GM12878 (cell line): ENCODE measurements at regions not wholly inside any gene's neighbourhood (a gene's known extent, or its start where the extent isn't known, plus 50 kb on each side); places are given as distances from the start of the nearest gene placed in this dataset.

Experiments
- EZH2 ChIP-seq: IDR thresholded peaks from 2 replicates; pipeline ENCODE4 v1.6.1; 2012; ENCODE audit warnings: low read depth, mild to moderate bottlenecking, control low read depth, inconsistent platforms, low read length, borderline replicate concordance; ENCODE audit not compliant: control insufficient read depth
- FOXM1 ChIP-seq: IDR thresholded peaks from 2 replicates; pipeline ENCODE4 v1.6.1; 2012; ENCODE audit warnings: low read depth, mild to moderate bottlenecking, inconsistent platforms, low read length, moderate library complexity
- HCFC1 ChIP-seq: fragments of 150-350 bp; IDR thresholded peaks from 2 replicates; pipeline ENCODE4 v1.6.1; 2014; ENCODE audit warnings: low read length
- NR2F1 ChIP-seq: fragments of 450-650 bp; conservative IDR thresholded peaks from 2 replicates; pipeline ENCODE4 v1.6.1; 2017; ENCODE audit warnings: mild to moderate bottlenecking
- SIN3A ChIP-seq: IDR thresholded peaks from 2 replicates; pipeline ENCODE4 v1.6.1; 2012; ENCODE audit warnings: low read depth, low read length, improper control_type of control experiment
- ZNF384 ChIP-seq: IDR thresholded peaks from 2 replicates; pipeline ENCODE4 v1.6.1; 2012; ENCODE audit warnings: low read depth, mild to moderate bottlenecking, low read length, improper control_type of control experiment, borderline replicate concordance
- TF ChIP-seq, protein P1 (sequence below), 3 experiments: IDR thresholded peaks in 2 of 3; conservative IDR thresholded peaks in 1 of 3; 2 replicates each; pipeline ENCODE4 v1.5.1; 2011; ENCODE audit warnings: low read depth in 3 of 3, low read length in 3 of 3, mild to moderate bottlenecking in 3 of 3, control low read depth in 2 of 3, moderate library complexity in 2 of 3, inconsistent platforms in 1 of 3, mixed read lengths in 1 of 3; ENCODE audit not compliant: control insufficient read depth in 2 of 3, insufficient read depth in 1 of 3; ENCODE audit errors: extremely low read depth in 1 of 3
- TF ChIP-seq, protein P2 (sequence below): IDR thresholded peaks from 2 replicates; pipeline ENCODE4 v1.6.1; 2011; ENCODE audit warnings: low read depth, mild to moderate bottlenecking, low read length, moderate library complexity, borderline replicate concordance; ENCODE audit errors: extremely low read depth

DNA sequence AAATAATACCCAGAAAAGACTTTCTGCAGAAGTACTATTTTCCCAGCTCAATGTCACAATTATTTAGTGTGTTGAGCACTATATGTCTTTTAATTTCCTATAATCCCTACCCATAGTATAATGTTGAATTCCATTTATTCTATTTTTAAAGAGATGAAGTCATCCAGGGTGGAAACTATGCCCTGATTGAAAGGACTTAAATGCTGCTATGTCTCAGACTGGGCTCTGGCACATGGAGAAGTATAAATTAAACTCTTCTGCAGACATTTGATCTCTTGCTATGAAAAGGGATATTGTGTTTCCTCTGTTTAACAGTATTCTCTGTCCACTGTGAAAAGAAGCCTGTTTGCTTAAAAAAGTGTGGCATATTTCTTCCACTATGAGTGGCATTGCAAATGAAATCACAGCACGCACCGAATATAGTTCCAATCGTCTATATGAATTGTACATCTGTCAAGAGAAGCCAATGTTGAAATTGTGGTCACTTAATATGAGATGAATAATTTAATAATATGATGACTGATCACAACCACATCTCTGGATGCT is 192.3 kb downstream of the BCAT1 start:
- TF ChIP-seq NR2F1 (no peak), SIN3A (no peak), FOXM1 (no peak), ZNF384 (no peak), EZH2 (no peak), HCFC1 (no peak)
- TF ChIP-seq, protein P1, sequence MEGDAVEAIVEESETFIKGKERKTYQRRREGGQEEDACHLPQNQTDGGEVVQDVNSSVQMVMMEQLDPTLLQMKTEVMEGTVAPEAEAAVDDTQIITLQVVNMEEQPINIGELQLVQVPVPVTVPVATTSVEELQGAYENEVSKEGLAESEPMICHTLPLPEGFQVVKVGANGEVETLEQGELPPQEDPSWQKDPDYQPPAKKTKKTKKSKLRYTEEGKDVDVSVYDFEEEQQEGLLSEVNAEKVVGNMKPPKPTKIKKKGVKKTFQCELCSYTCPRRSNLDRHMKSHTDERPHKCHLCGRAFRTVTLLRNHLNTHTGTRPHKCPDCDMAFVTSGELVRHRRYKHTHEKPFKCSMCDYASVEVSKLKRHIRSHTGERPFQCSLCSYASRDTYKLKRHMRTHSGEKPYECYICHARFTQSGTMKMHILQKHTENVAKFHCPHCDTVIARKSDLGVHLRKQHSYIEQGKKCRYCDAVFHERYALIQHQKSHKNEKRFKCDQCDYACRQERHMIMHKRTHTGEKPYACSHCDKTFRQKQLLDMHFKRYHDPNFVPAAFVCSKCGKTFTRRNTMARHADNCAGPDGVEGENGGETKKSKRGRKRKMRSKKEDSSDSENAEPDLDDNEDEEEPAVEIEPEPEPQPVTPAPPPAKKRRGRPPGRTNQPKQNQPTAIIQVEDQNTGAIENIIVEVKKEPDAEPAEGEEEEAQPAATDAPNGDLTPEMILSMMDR (IDR thresholded peaks at IDR 0.05 in 2 of 3, conservative IDR thresholded peaks at IDR 0.05 in 1 of 3; ENCODE audit: control insufficient read depth in 2 of 3, extremely low read depth in 1 of 3, insufficient read depth in 1 of 3, low read depth in 3 of 3, low read length in 3 of 3) = no peak
- TF ChIP-seq, protein P2, sequence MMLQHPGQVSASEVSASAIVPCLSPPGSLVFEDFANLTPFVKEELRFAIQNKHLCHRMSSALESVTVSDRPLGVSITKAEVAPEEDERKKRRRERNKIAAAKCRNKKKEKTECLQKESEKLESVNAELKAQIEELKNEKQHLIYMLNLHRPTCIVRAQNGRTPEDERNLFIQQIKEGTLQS = no peak
